Keratinocyte (primary cell): ENCODE measurements at regions not wholly inside any gene's neighbourhood (a gene's known extent, or its start where the extent isn't known, plus 50 kb on each side); places are given as distances from the start of the nearest gene placed in this dataset.

Source experiments
- DNase-seq: peaks from one replicate; pipeline ENCODE4 v3.0.0-alpha.2; 2011; ENCODE audit warnings: low read depth, missing footprints, low spot score
- FAIRE-seq: peaks from 2 replicates; lab custom pipeline; 2011; peaks lifted over from hg19 to GRCh38; lab: Jason Lieb, UNC
- H2AFZ ChIP-seq: 2 replicates; pipeline ENCODE4 v1.6.0; 2012; ENCODE audit warnings: low read length, control low read depth, inconsistent platforms; ENCODE audit not compliant: control insufficient read depth
- H3K27ac ChIP-seq: 2 replicates; pipeline ENCODE4 v1.5.1; 2011; ENCODE audit warnings: low read length; ENCODE audit not compliant: control insufficient read depth, insufficient read depth
- H3K27me3 ChIP-seq: 3 replicates; pipeline ENCODE4 v1.6.0; 2011; ENCODE audit warnings: low read length; ENCODE audit not compliant: control insufficient read depth, insufficient read depth; ENCODE audit errors: extremely low read depth
- H3K36me3 ChIP-seq, 2 experiments: 2 replicates in 1 of 2; 3 replicates in 1 of 2; pipeline ENCODE4 v1.5.1; 2011; ENCODE audit warnings: low read length in 2 of 2, mild to moderate bottlenecking in 1 of 2; ENCODE audit not compliant: control insufficient read depth in 2 of 2, insufficient read depth in 2 of 2; ENCODE audit errors: extremely low read depth in 1 of 2
- H3K4me1 ChIP-seq: 3 replicates; pipeline ENCODE4 v1.5.1; 2011; ENCODE audit warnings: low read length; ENCODE audit not compliant: control insufficient read depth, insufficient read depth; ENCODE audit errors: extremely low read depth
- H3K4me2 ChIP-seq: 3 replicates; pipeline ENCODE4 v1.6.0; 2011; ENCODE audit warnings: low read depth, low read length; ENCODE audit not compliant: control insufficient read depth, insufficient read depth; ENCODE audit errors: extremely low read depth
- H3K4me3 ChIP-seq, 3 experiments: fragments of 200-600 bp in 1 of 3; sonication (generic) in 1 of 3; 2 replicates in 2 of 3; 3 replicates in 1 of 3; pipeline ENCODE4 v1.5.1; 2011 to 2016; ENCODE audit warnings: low read length in 3 of 3, mild to moderate bottlenecking in 3 of 3, control low read depth in 2 of 3, inconsistent platforms in 1 of 3, low read depth in 1 of 3, mixed read lengths in 1 of 3, mixed run types in 1 of 3, moderate library complexity in 1 of 3; ENCODE audit not compliant: control insufficient read depth in 2 of 3, insufficient read depth in 2 of 3; ENCODE audit errors: extremely low read depth in 1 of 3
- H3K79me2 ChIP-seq: 2 replicates; pipeline ENCODE4 v1.6.0; 2012; ENCODE audit warnings: low read length; ENCODE audit not compliant: control insufficient read depth, insufficient read depth
- H3K9ac ChIP-seq: 3 replicates; pipeline ENCODE4 v1.6.0; 2011; ENCODE audit warnings: low read length; ENCODE audit not compliant: control insufficient read depth, insufficient read depth; ENCODE audit errors: extremely low read depth
- H3K9me1 ChIP-seq: 3 replicates; pipeline ENCODE4 v1.6.0; 2011; ENCODE audit warnings: low read length; ENCODE audit not compliant: control insufficient read depth, insufficient read depth; ENCODE audit errors: extremely low read depth
- H3K9me3 ChIP-seq: 2 replicates; pipeline ENCODE4 v1.5.1; 2012; ENCODE audit warnings: low read depth, low read length; ENCODE audit not compliant: control insufficient read depth
- H4K20me1 ChIP-seq: 3 replicates; pipeline ENCODE4 v1.6.0; 2011; ENCODE audit warnings: low read length; ENCODE audit not compliant: control insufficient read depth, insufficient read depth; ENCODE audit errors: extremely low read depth
- CTCF ChIP-seq, 3 experiments: IDR thresholded peaks in 1 of 3; conservative IDR thresholded peaks in 1 of 3; optimal IDR thresholded peaks in 1 of 3; 2 replicates in 2 of 3; 3 replicates in 1 of 3; pipeline versions ENCODE3 to v1.5.1; 2011; ENCODE audit warnings: low read length in 3 of 3, mild to moderate bottlenecking in 3 of 3, moderate library complexity in 2 of 3, control low read depth in 1 of 3, inconsistent platforms in 1 of 3; ENCODE audit not compliant: insufficient read depth in 2 of 3; ENCODE audit errors: extremely low read depth in 1 of 3
- EZH2 ChIP-seq: IDR thresholded peaks from one replicate; pipeline ENCODE4 v1.6.1; 2012; ENCODE audit warnings: inconsistent platforms, mild to moderate bottlenecking, low read length, moderate library complexity
- dilution Hi-C: fragments of 300-500 bp; cut with MboI; formaldehyde crosslinking; loops from one replicate; pipeline ENCODE4 v1.7.0; 2020; ENCODE audit warnings: low sequenced_read_pairs; ENCODE audit not compliant: extremely low pct_ligation_motif_present

- dilution Hi-C loops: no loop called here
Measured at GRCh38 chr2:238655974-238656722, 191.7 kb upstream of the TWIST2 start.

GRCh38 chr2:238657132-238658053 is 190.5 kb upstream of the TWIST2 start:
- no peak overlapping the region for H3K4me2 ChIP-seq
- no peaks in the 10 kb centered on the region for H3K4me1 ChIP-seq
- dilution Hi-C loops: no loop called here
- DNase-seq (no peak), FAIRE-seq (no peak)
- H3K27me3 ChIP-seq: peaks cover 3% of the 10 kb centered on the region
- no peaks in the 10 kb centered on the region for H3K79me2 ChIP-seq
- H3K9me1 ChIP-seq: no peaks in the 10 kb centered on the region
- H3K4me3 ChIP-seq: no peak overlapping the region
- H3K27ac ChIP-seq: no peak overlapping the region
- no peak overlapping the region for H3K9ac ChIP-seq
- no peak overlapping the region for H2AFZ ChIP-seq
- TF ChIP-seq CTCF (optimal IDR thresholded peaks at IDR 0.05 in 1 of 3, IDR thresholded peaks at IDR 0.05 in 1 of 3, conservative IDR thresholded peaks at IDR 0.05 in 1 of 3; ENCODE audit: extremely low read depth in 1 of 3, insufficient read depth in 2 of 3, low read length in 3 of 3) (no peak), EZH2 (no peak)
- no peaks in the 10 kb centered on the region for H3K9me3 ChIP-seq
- no peaks in the 10 kb centered on the region for H4K20me1 ChIP-seq
- H3K36me3 ChIP-seq: no peaks in the 10 kb centered on the region

More at GRCh38 chr2:238655974-238656722, 191.7 kb upstream of the TWIST2 start:
- no peaks in the 10 kb centered on the region for H3K36me3 ChIP-seq
- DNase-seq (no peak), FAIRE-seq (no peak)
- H4K20me1 ChIP-seq: no peaks in the 10 kb centered on the region
- H2AFZ ChIP-seq: no peak overlapping the region
- no peaks in the 10 kb centered on the region for H3K4me1 ChIP-seq
- H3K9ac ChIP-seq: no peak overlapping the region
- H3K9me3 ChIP-seq: no peaks in the 10 kb centered on the region
- no peak overlapping the region for H3K27ac ChIP-seq
- no peaks in the 10 kb centered on the region for H3K9me1 ChIP-seq
- H3K4me3 ChIP-seq: no peak overlapping the region
- TF ChIP-seq EZH2 (no peak), CTCF (optimal IDR thresholded peaks at IDR 0.05 in 1 of 3, IDR thresholded peaks at IDR 0.05 in 1 of 3, conservative IDR thresholded peaks at IDR 0.05 in 1 of 3; ENCODE audit: extremely low read depth in 1 of 3, insufficient read depth in 2 of 3, low read length in 3 of 3) (no peak)
- no peaks in the 10 kb centered on the region for H3K79me2 ChIP-seq
- H3K27me3 ChIP-seq: peaks cover 3% of the 10 kb centered on the region
- H3K4me2 ChIP-seq: no peak overlapping the region
